HCT116 (cell line): ENCODE measurements at regions not wholly inside any gene's neighbourhood (a gene's known extent, or its start where the extent isn't known, plus 50 kb on each side); places are given as distances from the start of the nearest gene placed in this dataset.

ENCODE experiments used
- ATAC-seq: fragments of 200-7000 bp; cut with Tn5 transposase; 2 replicates; pipeline ENCODE4 v1.9.1; 2020; ENCODE audit warnings: mild to moderate bottlenecking, moderate library complexity
- BruUV-seq: library from RNA; stranded (reverse); fragments of 400-500 nt; replicated peaks from 2 replicates; lab custom pipeline; 2021; lab: Mats Ljungman, UMichigan
- CTCF ChIA-PET: fragments of 300-600 bp; sonication (Branson Sonifier 250); formaldehyde crosslinking; loops from one replicate; lab custom pipeline; 2021; ENCODE audit warnings: antibody characterized with exemption; lab: Charles Lee
- POLR2A ChIA-PET: fragments of 300-600, 350-600 bp; sonication (Branson Sonifier 250); formaldehyde crosslinking; loops from one replicate; lab custom pipeline; 2021; ENCODE audit warnings: antibody characterized with exemption; lab: Charles Lee
- RAD21 ChIA-PET, 2 experiments: fragments of 300-600 bp; sonication (Branson Sonifier 250); formaldehyde crosslinking; loops; one replicate each; lab custom pipeline; 2023; ENCODE audit warnings: low total read pairs in 2 of 2; ENCODE audit not compliant: uncharacterized antibody in 2 of 2, unreplicated experiment in 2 of 2, low non-redundant PET in 1 of 2; lab: Charles Lee
- DNase-seq: peaks from one replicate; pipeline ENCODE4 v3.0.0-alpha.2; 2010; ENCODE audit warnings: low read depth, low spot score
- H2AFZ ChIP-seq: fragments of 200-600 bp; shearing (Covaris generic), sonication (generic); 2 replicates; pipeline ENCODE4 v1.6.1; 2017; ENCODE audit warnings: low read depth, mixed run types, mixed read lengths, antibody characterized with exemption, low read length; ENCODE audit not compliant: poor library complexity, severe bottlenecking
- H3K27ac ChIP-seq: 2 replicates; pipeline ENCODE4 v1.5.1; 2012; ENCODE audit warnings: low read depth, low read length
- H3K27me3 ChIP-seq: fragments of 200-600 bp; sonication (generic); 2 replicates; pipeline ENCODE4 v1.6.1; 2016; ENCODE audit warnings: mixed run types, low read length, mixed read lengths; ENCODE audit not compliant: insufficient read depth
- H3K36me3 ChIP-seq, 2 experiments: fragments of 200-500 bp in 1 of 2; fragments of 200-600 bp in 1 of 2; sonication (Bioruptor generic) in 1 of 2; sonication (generic) in 1 of 2; 2 replicates each; pipeline versions ENCODE4 v1.5.1 to v1.6.1; 2014 to 2016; ENCODE audit warnings: low read length in 2 of 2, inconsistent platforms in 1 of 2, mixed read lengths in 1 of 2, mixed run types in 1 of 2; ENCODE audit not compliant: insufficient read depth in 2 of 2, control insufficient read depth in 1 of 2
- H3K4me1 ChIP-seq, 2 experiments: fragments of 200-600 bp in 1 of 2; sonication (generic) in 1 of 2; 2 replicates each; pipeline versions ENCODE4 v1.5.1 to v1.6.1; 2012 to 2017; ENCODE audit warnings: low read length in 2 of 2, inconsistent platforms in 1 of 2, mild to moderate bottlenecking in 1 of 2, mixed read lengths in 1 of 2, mixed run types in 1 of 2, moderate library complexity in 1 of 2; ENCODE audit not compliant: insufficient read depth in 2 of 2, control insufficient read depth in 1 of 2
- H3K4me2 ChIP-seq: fragments of 200-600 bp; sonication (generic); 2 replicates; pipeline ENCODE4 v1.6.1; 2017; ENCODE audit warnings: mixed run types, low read length, mixed read lengths
- H3K4me3 ChIP-seq, 2 experiments: fragments of 200-600 bp in 1 of 2; sonication (generic) in 1 of 2; replicated peaks in 1 of 2; 2 replicates each; pipeline ENCODE4 v1.5.1; 2011 to 2016; ENCODE audit warnings: low read length in 2 of 2, control low read depth in 1 of 2, low read depth in 1 of 2, mild to moderate bottlenecking in 1 of 2, mixed read lengths in 1 of 2, mixed run types in 1 of 2
- H3K79me2 ChIP-seq: fragments of 200-600 bp; sonication (generic); 2 replicates; pipeline ENCODE4 v1.6.1; 2017; ENCODE audit warnings: mild to moderate bottlenecking, mixed run types, low read length, moderate library complexity, mixed read lengths; ENCODE audit not compliant: insufficient read depth
- H3K9ac ChIP-seq: fragments of 200-600 bp; sonication (generic); 2 replicates; pipeline ENCODE4 v1.6.1; 2016; ENCODE audit warnings: low read length, mixed read lengths
- H3K9me2 ChIP-seq: fragments of 200-600 bp; sonication (generic), shearing (Covaris generic); 2 replicates; pipeline ENCODE4 v1.6.1; 2017; ENCODE audit warnings: mixed run types, mild to moderate bottlenecking, moderate library complexity; ENCODE audit not compliant: insufficient read depth
- H3K9me3 ChIP-seq, 2 experiments: fragments of 200-500 bp in 1 of 2; fragments of 200-600 bp in 1 of 2; sonication (Bioruptor generic) in 1 of 2; sonication (generic) in 1 of 2; 2 replicates each; pipeline ENCODE4 v1.6.1; 2014 to 2017; ENCODE audit warnings: low read length in 2 of 2, mixed read lengths in 2 of 2, inconsistent platforms in 1 of 2, low read depth in 1 of 2, mild to moderate bottlenecking in 1 of 2, mixed run types in 1 of 2, moderate library complexity in 1 of 2; ENCODE audit not compliant: control insufficient read depth in 1 of 2, insufficient read depth in 1 of 2
- H4K20me1 ChIP-seq: fragments of 200-600 bp; sonication (generic), shearing (Covaris generic); 2 replicates; pipeline ENCODE4 v1.6.1; 2017; ENCODE audit warnings: mixed run types, mild to moderate bottlenecking, moderate library complexity; ENCODE audit not compliant: insufficient read depth
- CBX3 ChIP-seq: IDR thresholded peaks from 2 replicates; pipeline ENCODE4 v1.6.1; 2012; ENCODE audit warnings: low read depth
- CEBPB ChIP-seq: IDR thresholded peaks from 2 replicates; pipeline ENCODE4 v1.6.1; 2012; ENCODE audit warnings: low read depth
- FOSL1 ChIP-seq: IDR thresholded peaks from 2 replicates; pipeline ENCODE4 v1.6.1; 2012; ENCODE audit warnings: low read depth
- JUND ChIP-seq: IDR thresholded peaks from 2 replicates; pipeline ENCODE4 v1.6.1; 2012
- POLR2AphosphoS5 ChIP-seq: IDR thresholded peaks from 2 replicates; pipeline ENCODE4 v1.6.1; 2011; ENCODE audit warnings: mild to moderate bottlenecking, low read depth, low read length, moderate library complexity
- TCF7L2 ChIP-seq: IDR thresholded peaks from 2 replicates; pipeline ENCODE4 v1.7.0; 2011; ENCODE audit warnings: borderline replicate concordance, inconsistent platforms; ENCODE audit not compliant: insufficient read depth, insufficient read length; ENCODE audit errors: extremely low read depth
- intact Hi-C: fragments of 100-400 bp; cut with micrococcal nuclease; formaldehyde crosslinking; loops from 2 replicates; pipeline ENCODE4 v1.10.0; 2022

DNA sequence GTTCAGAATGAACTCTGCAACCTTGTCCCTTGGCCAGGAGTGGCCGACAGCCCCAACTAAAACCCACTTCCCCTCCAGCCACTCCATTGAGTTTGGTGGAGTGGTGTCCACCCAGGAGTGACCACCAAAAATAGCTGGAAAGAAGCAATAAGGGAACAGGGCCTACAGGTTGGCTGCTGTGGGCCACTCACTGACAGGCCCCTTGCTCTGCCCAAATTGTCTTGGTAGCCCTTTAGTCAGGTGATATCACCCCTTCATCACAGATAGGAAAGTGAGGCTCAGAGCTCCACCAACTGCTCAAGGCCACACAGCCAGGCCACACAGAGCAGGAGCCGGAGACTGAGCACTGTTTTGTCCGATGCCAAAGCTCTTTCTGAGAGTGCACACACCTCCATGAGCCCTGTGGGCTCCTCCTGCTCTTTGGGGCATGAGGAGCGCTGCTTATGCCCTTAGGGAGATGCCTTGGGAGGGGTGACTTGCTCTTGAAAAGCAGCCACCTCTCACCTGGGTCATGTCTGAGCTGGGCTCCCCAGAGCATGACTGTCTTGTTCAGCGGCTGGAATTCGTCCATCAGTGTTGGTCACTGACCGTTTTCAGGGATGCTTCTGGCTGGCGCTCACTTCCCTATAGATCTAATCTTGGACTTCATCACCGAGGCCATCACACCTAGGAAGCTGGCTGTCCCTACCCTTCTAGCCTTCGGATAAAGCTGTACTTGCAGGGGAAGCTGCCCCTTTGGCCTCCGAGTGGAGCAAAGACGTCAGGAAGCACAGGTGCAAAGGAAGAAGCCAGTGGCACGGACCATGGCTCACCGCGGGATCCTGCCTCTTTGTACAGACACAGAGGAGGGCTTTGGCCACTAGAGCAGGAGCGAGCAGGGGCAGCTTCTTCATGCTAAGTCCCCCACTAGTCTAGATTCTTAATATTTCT lies 186.0 kb upstream of the ZNF469 start:
- DNase-seq = no peak
- ChIA-PET CTCF (interaction anchor here (1.4 to 3.4 kb wide), 2 partner anchors 91 to 241 kb away, joined by 3 to 9 read pairs; no protein-coding TSS in a partner anchor), POLR2A (no interaction called here), RAD21 (no interaction called here)
- Histone ChIP-seq H2AFZ (no peak overlapping the region), H3K27me3 (no peaks in the 10 kb centered on the region), H3K36me3 (no peaks in the 10 kb centered on the region), H3K9me3 (no peaks in the 10 kb centered on the region), H3K9me2 (no peaks in the 10 kb centered on the region), H3K9ac (no peak overlapping the region), H3K4me1 (peaks cover 0 to 5% of the 10 kb centered on the region in 2 experiments; a peak in 1 of 4 replicates), H3K4me3 (no peak overlapping the region), H4K20me1 (no peaks in the 10 kb centered on the region), H3K4me2 (no peak overlapping the region), H3K79me2 (no peaks in the 10 kb centered on the region), H3K27ac (no peak overlapping the region)
- TF ChIP-seq POLR2AphosphoS5 (no peak), CBX3 (no peak), TCF7L2 (no peak), CEBPB (no peak), JUND (no peak), FOSL1 (no peak)
- intact Hi-C loops = no loop called here
- BruUV-seq = no TSS peak
- ATAC-seq = no peak
